Activated naive CD4-positive, alpha-beta T cell treated with anti-CD3 and anti-CD28 coated beads, Interleukin-2, amount 10 ng/mL, durations not matched to agents 7 days and 5 days (primary cell): ENCODE measurements at regions not wholly inside any gene's neighbourhood (a gene's known extent, or its start where the extent isn't known, plus 50 kb on each side); places are given as distances from the start of the nearest gene placed in this dataset.
"Not testable (repeated sequence)": the region's sequence is repeated elsewhere in the genome, so short reads cannot be mapped to it uniquely, and the experiment has no call there.

Experiments used
- CTCF ChIA-PET: fragments of 350-600 bp; sonication (Branson Sonifier 250); formaldehyde crosslinking; loops from one replicate; lab custom pipeline; 2021; ENCODE audit warnings: antibody characterized with exemption; lab: Charles Lee
- DNase-seq: peaks from one replicate; pipeline ENCODE4 v3.0.0-alpha.2; 2020
- H3K27ac Mint-ChIP-seq: one replicate; pipeline ENCODE4 v1.8.0; 2021; ENCODE audit warnings: mild to moderate bottlenecking, moderate library complexity, mixed read lengths
- H3K27me3 Mint-ChIP-seq: one replicate; pipeline ENCODE4 v1.8.0; 2021; ENCODE audit warnings: mild to moderate bottlenecking, mixed read lengths
- H3K36me3 Mint-ChIP-seq: one replicate; pipeline ENCODE4 v1.8.0; 2021; ENCODE audit warnings: mixed read lengths
- H3K4me1 Mint-ChIP-seq: one replicate; pipeline ENCODE4 v1.8.0; 2021; ENCODE audit warnings: mixed read lengths
- H3K4me3 Mint-ChIP-seq: one replicate; pipeline ENCODE4 v1.8.0; 2021; ENCODE audit warnings: mild to moderate bottlenecking, moderate library complexity, mixed read lengths
- H3K9me3 Mint-ChIP-seq: one replicate; pipeline ENCODE4 v1.8.0; 2021; ENCODE audit warnings: mixed read lengths

GRCh38 chr11:83403691-83404389 lies 117.7 kb upstream of the CCDC90B start:
- no peak for DNase-seq
- Mint-ChIP-seq H3K27ac (no peak overlapping the region), H3K27me3 (no peaks in the 10 kb centered on the region), H3K9me3 (no peaks in the 10 kb centered on the region), H3K4me1 (no peaks in the 10 kb centered on the region), H3K36me3 (no peaks in the 10 kb centered on the region), H3K4me3 (no peak overlapping the region)
- CTCF ChIA-PET = no interaction called here

DNA sequence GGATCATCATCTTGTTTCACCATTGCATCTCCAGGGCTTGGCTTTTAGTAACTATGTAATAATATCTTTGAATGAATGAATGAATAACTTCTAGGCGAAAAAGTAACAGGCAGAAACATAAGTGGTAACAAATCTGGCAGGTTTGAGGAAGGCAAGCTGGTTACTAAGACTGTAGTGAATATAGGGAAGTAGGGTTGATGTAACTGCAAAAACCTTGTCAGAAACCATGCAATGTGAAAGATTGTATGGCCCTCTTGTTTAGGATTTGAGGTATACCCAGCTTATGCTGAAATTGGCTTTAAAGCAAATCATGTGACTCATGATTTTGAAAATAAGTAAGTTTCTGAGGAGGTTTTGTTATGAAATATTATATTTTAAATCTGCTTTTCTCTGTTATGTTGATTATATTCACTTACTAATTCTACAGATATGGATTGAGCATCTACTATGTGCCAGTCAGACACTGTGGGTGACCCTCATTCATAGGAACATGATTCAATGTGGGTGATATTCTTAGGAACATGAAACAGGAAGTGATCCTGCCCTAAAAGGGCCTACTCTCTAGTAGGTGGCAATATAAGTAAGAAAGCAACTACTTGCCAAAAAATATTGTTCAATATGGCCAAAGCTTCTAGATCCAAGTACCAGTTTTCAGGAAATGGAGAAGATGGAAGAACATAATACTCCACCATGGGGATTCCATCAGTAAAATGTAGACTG lies 115.5 kb upstream of the CCDC90B start:
- CTCF ChIA-PET = no interaction called here
- Mint-ChIP-seq H3K4me1 (no peaks in the 10 kb centered on the region), H3K27me3 (no peaks in the 10 kb centered on the region), H3K4me3 (no peak overlapping the region), H3K9me3 (no peaks in the 10 kb centered on the region), H3K36me3 (no peaks in the 10 kb centered on the region), H3K27ac (no peak overlapping the region)
- DNase-seq = no peak

DNA sequence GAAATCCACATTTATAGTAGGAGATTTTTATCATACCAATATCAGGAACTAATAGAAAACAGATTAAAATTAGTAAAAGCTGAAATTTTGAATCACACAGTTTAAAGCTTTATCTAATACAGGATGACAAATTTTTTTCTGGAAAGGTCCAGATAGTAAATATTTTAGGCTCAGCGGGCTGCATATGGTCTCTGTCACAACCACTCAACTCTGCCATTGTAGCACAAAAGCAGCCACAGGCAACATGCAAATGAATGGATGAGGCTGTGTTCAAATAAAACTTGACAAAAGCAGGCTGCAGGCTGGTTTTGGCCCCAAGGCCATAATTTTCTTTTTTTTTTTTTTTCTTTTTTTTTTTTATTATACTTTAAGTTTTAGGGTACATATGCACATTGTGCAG lies 108.2 kb upstream of the CCDC90B start:
- H3K27me3 Mint-ChIP-seq = no peaks in the 10 kb centered on the region
- H3K9me3 Mint-ChIP-seq = peaks cover 2% of the 10 kb centered on the region
- CTCF ChIA-PET = no interaction called here
- H3K4me3 Mint-ChIP-seq = no peak overlapping the region
- H3K36me3 Mint-ChIP-seq = no peaks in the 10 kb centered on the region
- no peaks in the 10 kb centered on the region for H3K4me1 Mint-ChIP-seq
- no peak overlapping the region for H3K27ac Mint-ChIP-seq
- no peak for DNase-seq

- no peaks in the 10 kb centered on the region for H3K36me3 Mint-ChIP-seq
- DNase-seq = no peak
- no peaks in the 10 kb centered on the region for H3K27me3 Mint-ChIP-seq
- H3K27ac Mint-ChIP-seq = no peak overlapping the region
- no peaks in the 10 kb centered on the region for H3K4me1 Mint-ChIP-seq
- CTCF ChIA-PET = no interaction called here
- no peak overlapping the region for H3K4me3 Mint-ChIP-seq
- H3K9me3 Mint-ChIP-seq = peaks cover 2% of the 10 kb centered on the region
Measured at GRCh38 chr11:83392556-83392955, 106.4 kb upstream of the CCDC90B start.

- peaks cover 5% of the 10 kb centered on the region for H3K9me3 Mint-ChIP-seq
- no peak for DNase-seq
- no peaks in the 10 kb centered on the region for H3K27me3 Mint-ChIP-seq
- CTCF ChIA-PET = no interaction called here
- H3K4me3 Mint-ChIP-seq = no peak overlapping the region
- no peaks in the 10 kb centered on the region for H3K36me3 Mint-ChIP-seq
- H3K27ac Mint-ChIP-seq = no peak overlapping the region
- H3K4me1 Mint-ChIP-seq = no peaks in the 10 kb centered on the region
Measured at GRCh38 chr11:83389975-83390374, 103.8 kb upstream of the CCDC90B start.

- H3K36me3 Mint-ChIP-seq, DNase-seq, CTCF ChIA-PET, H3K4me1 Mint-ChIP-seq, H3K27me3 Mint-ChIP-seq, H3K4me3 Mint-ChIP-seq, H3K9me3 Mint-ChIP-seq, H3K27ac Mint-ChIP-seq: not testable (repeated sequence)
Measured at GRCh38 chr11:83383838-83384237, 97.7 kb upstream of the CCDC90B start.

GRCh38 chr11:83374311-83374710 lies 88.1 kb upstream of the CCDC90B start:
- Mint-ChIP-seq H3K27ac (no peak overlapping the region), H3K36me3 (no peaks in the 10 kb centered on the region), H3K9me3 (no peaks in the 10 kb centered on the region), H3K4me3 (no peak overlapping the region), H3K27me3 (no peaks in the 10 kb centered on the region), H3K4me1 (no peaks in the 10 kb centered on the region)
- CTCF ChIA-PET = no interaction called here
- no peak for DNase-seq

GRCh38 chr11:83371489-83371888 lies 85.3 kb upstream of the CCDC90B start:
- Mint-ChIP-seq H3K36me3 (no peaks in the 10 kb centered on the region), H3K4me3 (no peak overlapping the region), H3K4me1 (no peaks in the 10 kb centered on the region), H3K27ac (no peak overlapping the region), H3K9me3 (peaks cover 11% of the 10 kb centered on the region), H3K27me3 (no peaks in the 10 kb centered on the region)
- CTCF ChIA-PET = no interaction called here
- DNase-seq = no peak

GRCh38 chr11:83367745-83368144 lies 81.6 kb upstream of the CCDC90B start:
- Mint-ChIP-seq H3K27me3 (no peaks in the 10 kb centered on the region), H3K4me3 (no peak overlapping the region), H3K9me3 (peaks cover 11% of the 10 kb centered on the region), H3K36me3 (no peaks in the 10 kb centered on the region), H3K27ac (no peak overlapping the region), H3K4me1 (no peaks in the 10 kb centered on the region)
- DNase-seq = no peak
- CTCF ChIA-PET = no interaction called here

DNA sequence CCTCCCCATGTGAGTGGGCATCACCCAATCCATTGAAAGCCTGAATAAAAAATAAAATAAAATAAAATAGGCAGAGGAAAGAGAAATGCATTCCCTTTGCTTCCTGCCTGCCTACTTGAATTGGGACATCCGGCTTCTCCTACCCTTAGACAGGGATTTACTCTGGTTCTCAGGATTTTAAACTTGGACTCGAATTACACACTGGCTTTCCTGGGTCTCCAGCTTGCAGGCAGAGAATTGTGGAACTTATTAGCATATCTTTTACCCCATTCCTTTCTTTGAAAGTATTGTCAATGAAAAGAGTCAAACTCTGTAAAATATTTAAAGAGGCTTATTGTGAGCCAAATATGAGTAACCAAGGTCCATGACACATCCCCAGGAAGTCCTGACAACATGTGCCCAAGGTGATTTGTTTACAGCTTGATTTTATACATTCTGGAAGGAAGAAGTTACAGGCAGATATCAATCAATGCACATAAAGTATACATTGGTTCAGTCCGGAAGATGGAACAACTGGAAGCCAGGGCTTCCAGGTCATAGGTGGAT lies 78.4 kb upstream of the CCDC90B start:
- Mint-ChIP-seq H3K36me3 (no peaks in the 10 kb centered on the region), H3K4me3 (no peak overlapping the region), H3K27me3 (no peaks in the 10 kb centered on the region), H3K9me3 (peaks cover 11% of the 10 kb centered on the region), H3K27ac (no peak overlapping the region), H3K4me1 (no peaks in the 10 kb centered on the region)
- CTCF ChIA-PET = interaction anchor here (1.0 kb wide), 1 partner anchor 17 kb away, joined by 3 read pairs; no protein-coding TSS in a partner anchor
- DNase-seq = no peak

- no peak for DNase-seq
- no peaks in the 10 kb centered on the region for H3K36me3 Mint-ChIP-seq
- CTCF ChIA-PET = no interaction called here
- no peaks in the 10 kb centered on the region for H3K27me3 Mint-ChIP-seq
- no peak overlapping the region for H3K27ac Mint-ChIP-seq
- H3K4me3 Mint-ChIP-seq = no peak overlapping the region
- no peaks in the 10 kb centered on the region for H3K4me1 Mint-ChIP-seq
- peaks cover 11% of the 10 kb centered on the region for H3K9me3 Mint-ChIP-seq
Measured at GRCh38 chr11:83363312-83363711, 77.1 kb upstream of the CCDC90B start.

- CTCF ChIA-PET = no interaction called here
- H3K27me3 Mint-ChIP-seq = no peaks in the 10 kb centered on the region
- no peaks in the 10 kb centered on the region for H3K4me1 Mint-ChIP-seq
- no peak overlapping the region for H3K4me3 Mint-ChIP-seq
- no peak overlapping the region for H3K27ac Mint-ChIP-seq
- no peaks in the 10 kb centered on the region for H3K9me3 Mint-ChIP-seq
- no peaks in the 10 kb centered on the region for H3K36me3 Mint-ChIP-seq
- DNase-seq = no peak
Measured at GRCh38 chr11:83361831-83362230, 75.7 kb upstream of the CCDC90B start.

- Mint-ChIP-seq H3K27ac (no peak overlapping the region), H3K9me3 (no peaks in the 10 kb centered on the region), H3K4me1 (no peaks in the 10 kb centered on the region), H3K27me3 (no peaks in the 10 kb centered on the region), H3K4me3 (no peak overlapping the region), H3K36me3 (no peaks in the 10 kb centered on the region)
- CTCF ChIA-PET = no interaction called here
- DNase-seq = no peak
Measured at GRCh38 chr11:83355391-83355790, 69.2 kb upstream of the CCDC90B start.

- DNase-seq = no peak
- H3K27me3 Mint-ChIP-seq = no peaks in the 10 kb centered on the region
- CTCF ChIA-PET = no interaction called here
- H3K27ac Mint-ChIP-seq = no peak overlapping the region
- H3K4me1 Mint-ChIP-seq = no peaks in the 10 kb centered on the region
- H3K36me3 Mint-ChIP-seq = no peaks in the 10 kb centered on the region
- no peaks in the 10 kb centered on the region for H3K9me3 Mint-ChIP-seq
- H3K4me3 Mint-ChIP-seq = no peak overlapping the region
Measured at GRCh38 chr11:83350187-83350586, 64.0 kb upstream of the CCDC90B start.

- no peaks in the 10 kb centered on the region for H3K27me3 Mint-ChIP-seq
- H3K4me3 Mint-ChIP-seq = no peak overlapping the region
- no peaks in the 10 kb centered on the region for H3K4me1 Mint-ChIP-seq
- no peaks in the 10 kb centered on the region for H3K9me3 Mint-ChIP-seq
- CTCF ChIA-PET = no interaction called here
- H3K36me3 Mint-ChIP-seq = no peaks in the 10 kb centered on the region
- no peak for DNase-seq
- H3K27ac Mint-ChIP-seq = no peak overlapping the region
Measured at GRCh38 chr11:83349296-83349695, 63.1 kb upstream of the CCDC90B start.
